Chondrocyte (in vitro differentiated cells): ENCODE measurements at regions not wholly inside any gene's neighbourhood (a gene's known extent, or its start where the extent isn't known, plus 50 kb on each side); places are given as distances from the start of the nearest gene placed in this dataset.

ENCODE experiments used
- DNase-seq: peaks from one replicate; pipeline ENCODE4 v3.0.0; 2021; ENCODE audit warnings: mixed read lengths, low spot score
- H3K27ac Mint-ChIP-seq: one replicate; pipeline ENCODE4 v1.8.0; 2021; ENCODE audit warnings: mild to moderate bottlenecking, moderate library complexity, mixed read lengths; ENCODE audit not compliant: unreplicated experiment
- H3K27me3 Mint-ChIP-seq: 2 replicates; pipeline ENCODE4 v1.8.0; 2021; ENCODE audit warnings: low read depth, mixed read lengths
- H3K36me3 Mint-ChIP-seq: 2 replicates; pipeline ENCODE4 v1.8.0; 2021; ENCODE audit warnings: low read depth, mixed read lengths
- H3K4me1 Mint-ChIP-seq: 2 replicates; pipeline ENCODE4 v1.8.0; 2021; ENCODE audit warnings: low read depth, mild to moderate bottlenecking, mixed read lengths
- H3K4me3 Mint-ChIP-seq: one replicate; pipeline ENCODE4 v1.8.0; 2021; ENCODE audit warnings: mild to moderate bottlenecking, moderate library complexity, mixed read lengths; ENCODE audit not compliant: unreplicated experiment
- H3K9me3 Mint-ChIP-seq: 2 replicates; pipeline ENCODE4 v1.8.0; 2021; ENCODE audit warnings: low read depth, mixed read lengths
- TF ChIP-seq, protein P1 (sequence below): fragments of 200-600 bp; sonication (generic); IDR thresholded peaks from 2 replicates; pipeline ENCODE4 v1.5.0; 2021; ENCODE audit warnings: antibody characterized with exemption, mild to moderate bottlenecking, moderate library complexity

- Mint-ChIP-seq H3K9me3 (peaks cover 11% of the 10 kb centered on the region), H3K27ac (no peak overlapping the region), H3K4me3 (no peak overlapping the region), H3K36me3 (peaks cover 6% of the 10 kb centered on the region), H3K4me1 (peaks cover 18% of the 10 kb centered on the region), H3K27me3 (peaks cover 19% of the 10 kb centered on the region)
- TF ChIP-seq, protein P1, sequence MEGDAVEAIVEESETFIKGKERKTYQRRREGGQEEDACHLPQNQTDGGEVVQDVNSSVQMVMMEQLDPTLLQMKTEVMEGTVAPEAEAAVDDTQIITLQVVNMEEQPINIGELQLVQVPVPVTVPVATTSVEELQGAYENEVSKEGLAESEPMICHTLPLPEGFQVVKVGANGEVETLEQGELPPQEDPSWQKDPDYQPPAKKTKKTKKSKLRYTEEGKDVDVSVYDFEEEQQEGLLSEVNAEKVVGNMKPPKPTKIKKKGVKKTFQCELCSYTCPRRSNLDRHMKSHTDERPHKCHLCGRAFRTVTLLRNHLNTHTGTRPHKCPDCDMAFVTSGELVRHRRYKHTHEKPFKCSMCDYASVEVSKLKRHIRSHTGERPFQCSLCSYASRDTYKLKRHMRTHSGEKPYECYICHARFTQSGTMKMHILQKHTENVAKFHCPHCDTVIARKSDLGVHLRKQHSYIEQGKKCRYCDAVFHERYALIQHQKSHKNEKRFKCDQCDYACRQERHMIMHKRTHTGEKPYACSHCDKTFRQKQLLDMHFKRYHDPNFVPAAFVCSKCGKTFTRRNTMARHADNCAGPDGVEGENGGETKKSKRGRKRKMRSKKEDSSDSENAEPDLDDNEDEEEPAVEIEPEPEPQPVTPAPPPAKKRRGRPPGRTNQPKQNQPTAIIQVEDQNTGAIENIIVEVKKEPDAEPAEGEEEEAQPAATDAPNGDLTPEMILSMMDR: no peak
- DNase-seq: no peak
Observed at GRCh38 chr6:168785720-168786511, 344.9 kb downstream of the SMOC2 start.

DNA sequence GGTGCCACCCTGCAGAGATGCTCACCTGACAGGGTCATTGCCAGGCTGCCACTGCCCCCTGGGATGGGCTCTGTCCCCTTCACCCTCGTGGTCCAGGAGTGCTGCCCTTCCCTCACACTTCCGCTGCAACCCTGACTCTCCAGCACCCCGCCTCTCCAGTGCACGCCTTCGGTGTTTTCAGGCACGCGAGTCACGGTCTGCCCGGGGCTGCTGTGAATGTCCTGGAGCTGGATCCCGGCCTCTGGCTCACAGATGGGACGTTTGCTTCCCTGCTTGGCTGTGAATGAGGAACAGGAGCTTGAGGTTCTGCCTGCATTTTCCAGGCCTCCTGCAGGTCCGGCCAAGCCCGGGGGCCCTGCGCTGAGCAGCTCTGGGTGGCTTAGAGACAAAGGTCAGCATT lies 343.4 kb downstream of the SMOC2 start:
- no peak for DNase-seq
- H3K9me3 Mint-ChIP-seq: peaks cover 19% of the 10 kb centered on the region
- no peak overlapping the region for H3K27ac Mint-ChIP-seq
- H3K27me3 Mint-ChIP-seq: peaks cover 14% of the 10 kb centered on the region
- no peak overlapping the region for H3K4me3 Mint-ChIP-seq
- H3K36me3 Mint-ChIP-seq: peaks cover 6% of the 10 kb centered on the region
- TF ChIP-seq, protein P1: no peak
- peaks cover 21% of the 10 kb centered on the region for H3K4me1 Mint-ChIP-seq

DNA sequence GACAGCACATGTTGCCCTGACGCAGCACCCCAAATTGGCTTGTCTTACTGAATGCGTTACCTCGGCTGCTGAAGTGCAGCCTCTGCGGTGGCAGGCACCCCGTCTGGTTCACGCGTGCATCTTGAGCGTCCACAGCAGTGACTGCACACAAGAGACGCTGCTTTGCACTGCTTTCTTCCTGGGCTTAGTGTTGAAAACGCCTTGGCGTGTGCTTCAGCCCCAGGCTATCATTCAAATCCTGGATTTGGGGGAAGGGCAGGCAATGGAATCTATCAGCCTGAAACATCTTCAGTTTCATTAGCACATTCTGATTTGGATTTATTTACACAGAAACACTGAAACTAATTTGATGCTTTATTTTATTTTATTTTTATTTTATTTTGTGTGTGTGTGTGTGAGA lies 342.7 kb downstream of the SMOC2 start:
- H3K36me3 Mint-ChIP-seq: peaks cover 6% of the 10 kb centered on the region
- no peak overlapping the region for H3K27ac Mint-ChIP-seq
- H3K4me3 Mint-ChIP-seq: no peak overlapping the region
- peaks cover 19% of the 10 kb centered on the region for H3K9me3 Mint-ChIP-seq
- H3K4me1 Mint-ChIP-seq: peaks cover 21% of the 10 kb centered on the region
- peaks cover 12% of the 10 kb centered on the region for H3K27me3 Mint-ChIP-seq
- no peak for DNase-seq
- TF ChIP-seq, protein P1: no peak

GRCh38 chr6:168782187-168782751 lies 341.3 kb downstream of the SMOC2 start:
- no peaks in the 10 kb centered on the region for H3K36me3 Mint-ChIP-seq
- H3K9me3 Mint-ChIP-seq: peaks cover 11% of the 10 kb centered on the region
- H3K27me3 Mint-ChIP-seq: peaks cover 20% of the 10 kb centered on the region
- H3K27ac Mint-ChIP-seq: no peak overlapping the region
- TF ChIP-seq, protein P1: no peak
- H3K4me1 Mint-ChIP-seq: peaks cover 21% of the 10 kb centered on the region
- no peak overlapping the region for H3K4me3 Mint-ChIP-seq
- DNase-seq: no peak

DNA sequence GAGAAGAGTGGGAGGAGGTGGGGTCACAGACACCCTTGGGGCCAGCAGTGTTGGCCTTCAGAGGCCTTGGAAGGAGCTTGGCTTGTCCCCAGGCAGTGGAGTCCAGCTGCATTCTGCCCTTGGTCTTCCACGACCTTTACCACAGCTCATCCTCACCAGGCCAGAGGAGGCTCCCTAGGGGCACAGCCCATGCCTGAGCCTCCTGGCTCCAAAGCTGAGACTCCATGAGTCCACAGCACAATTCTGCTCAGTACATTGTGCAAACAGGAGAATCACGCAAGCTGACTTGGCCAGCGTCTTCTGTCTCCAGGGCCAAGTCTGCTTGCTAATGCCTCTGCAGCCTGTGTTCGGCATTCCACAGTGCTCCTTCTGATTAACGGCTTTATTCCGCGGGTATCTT lies 337.2 kb downstream of the SMOC2 start:
- peaks cover 13% of the 10 kb centered on the region for H3K4me1 Mint-ChIP-seq
- no peak overlapping the region for H3K27ac Mint-ChIP-seq
- H3K27me3 Mint-ChIP-seq: peaks cover 15% of the 10 kb centered on the region
- H3K4me3 Mint-ChIP-seq: no peak overlapping the region
- TF ChIP-seq, protein P1: no peak
- H3K36me3 Mint-ChIP-seq: peaks cover 5% of the 10 kb centered on the region
- H3K9me3 Mint-ChIP-seq: peaks cover 34% of the 10 kb centered on the region
- no peak for DNase-seq
